ENCODE measurements at regions not wholly inside any gene's neighbourhood (a gene's known extent, or its start where the extent isn't known, plus 50 kb on each side); places are given as distances from the start of the nearest gene placed in this dataset.
"Not testable (repeated sequence)": the region's sequence is repeated elsewhere in the genome, so short reads cannot be mapped to it uniquely, and the experiment has no call there.

DNA sequence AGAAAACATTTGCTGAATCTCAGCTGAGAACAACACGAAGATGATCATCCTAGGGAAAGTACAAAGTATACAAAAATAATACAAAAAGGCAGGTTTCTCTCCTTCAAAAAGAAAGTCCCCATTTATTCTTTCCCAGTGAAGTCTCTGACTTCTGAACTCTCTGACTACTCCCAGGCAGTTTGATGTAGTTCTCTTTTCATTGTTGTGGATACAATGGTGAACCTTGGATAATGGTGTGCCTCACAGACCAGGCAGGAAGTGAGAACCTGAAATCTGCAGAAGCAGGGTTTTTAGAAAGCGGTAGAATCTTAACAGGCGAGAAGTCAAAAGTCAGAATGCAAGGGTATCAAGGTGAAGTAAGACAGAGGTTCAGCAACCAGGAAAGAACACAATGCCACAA, 150.8 kb upstream of the NRP1 start:
- intact Hi-C loops (cut with DNase I, micrococcal nuclease): no loop called here
- no peaks in the 10 kb centered on the region for H3K4me1 ChIP-seq (ENCODE audit: low read depth)
- DNase-seq (no peak), ATAC-seq (no peak)
- H3K9me3 ChIP-seq: no peaks in the 10 kb centered on the region
- H3K36me3 ChIP-seq (ENCODE audit: low read depth): no peaks in the 10 kb centered on the region
- H3K4me3 ChIP-seq: no peak overlapping the region
- TF ChIP-seq, protein P1, sequence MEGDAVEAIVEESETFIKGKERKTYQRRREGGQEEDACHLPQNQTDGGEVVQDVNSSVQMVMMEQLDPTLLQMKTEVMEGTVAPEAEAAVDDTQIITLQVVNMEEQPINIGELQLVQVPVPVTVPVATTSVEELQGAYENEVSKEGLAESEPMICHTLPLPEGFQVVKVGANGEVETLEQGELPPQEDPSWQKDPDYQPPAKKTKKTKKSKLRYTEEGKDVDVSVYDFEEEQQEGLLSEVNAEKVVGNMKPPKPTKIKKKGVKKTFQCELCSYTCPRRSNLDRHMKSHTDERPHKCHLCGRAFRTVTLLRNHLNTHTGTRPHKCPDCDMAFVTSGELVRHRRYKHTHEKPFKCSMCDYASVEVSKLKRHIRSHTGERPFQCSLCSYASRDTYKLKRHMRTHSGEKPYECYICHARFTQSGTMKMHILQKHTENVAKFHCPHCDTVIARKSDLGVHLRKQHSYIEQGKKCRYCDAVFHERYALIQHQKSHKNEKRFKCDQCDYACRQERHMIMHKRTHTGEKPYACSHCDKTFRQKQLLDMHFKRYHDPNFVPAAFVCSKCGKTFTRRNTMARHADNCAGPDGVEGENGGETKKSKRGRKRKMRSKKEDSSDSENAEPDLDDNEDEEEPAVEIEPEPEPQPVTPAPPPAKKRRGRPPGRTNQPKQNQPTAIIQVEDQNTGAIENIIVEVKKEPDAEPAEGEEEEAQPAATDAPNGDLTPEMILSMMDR (IDR thresholded peaks at IDR 0.05): no peak

DNA sequence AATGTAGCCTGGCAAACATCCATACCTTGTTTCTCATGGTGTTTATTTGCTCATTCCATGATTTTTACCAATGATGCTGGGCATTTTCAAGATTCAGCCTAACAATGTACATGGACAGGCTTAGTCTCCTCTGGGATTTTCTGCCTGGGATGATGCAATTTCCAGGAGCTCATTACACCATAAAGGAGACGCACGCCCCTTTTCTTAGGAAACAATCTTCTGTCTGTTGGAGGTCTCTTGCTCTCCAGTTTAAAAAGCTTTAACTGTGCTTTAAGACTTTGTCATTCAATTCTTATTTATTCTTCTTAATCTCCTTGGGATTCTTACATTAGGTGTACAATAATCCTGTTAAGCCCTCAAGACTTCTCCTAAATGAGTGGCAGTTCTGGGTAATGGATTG, 150.3 kb upstream of the NRP1 start:
- Histone ChIP-seq H3K4me1 (ENCODE audit: low read depth) (no peaks in the 10 kb centered on the region), H3K36me3 (ENCODE audit: low read depth) (no peaks in the 10 kb centered on the region), H3K9me3 (no peaks in the 10 kb centered on the region), H3K4me3 (no peak overlapping the region)
- ATAC-seq (no peak), DNase-seq (no peak)
- intact Hi-C loops (cut with DNase I, micrococcal nuclease): no loop called here
- TF ChIP-seq, protein P1 (IDR thresholded peaks at IDR 0.05): no peak

DNA sequence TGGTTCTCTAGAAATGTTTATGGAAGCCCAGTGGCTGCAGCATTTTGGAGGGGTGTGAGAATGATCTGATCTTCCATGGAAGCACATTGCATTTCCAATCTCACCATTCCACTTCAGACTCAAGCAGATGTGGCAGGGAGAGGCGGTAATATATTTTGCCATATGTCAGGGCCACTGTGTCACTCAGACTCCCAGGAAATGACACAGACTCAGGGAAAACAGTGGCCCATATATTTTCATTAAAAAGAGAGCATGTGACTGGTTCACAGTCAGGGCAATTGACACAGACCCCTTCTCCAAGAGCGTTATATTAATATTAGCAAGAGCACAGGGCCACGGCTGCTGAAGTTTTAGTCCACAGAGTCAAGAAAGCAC, 149.3 kb upstream of the NRP1 start:
- no peaks in the 10 kb centered on the region for H3K9me3 ChIP-seq
- H3K4me3 ChIP-seq: no peak overlapping the region
- no peaks in the 10 kb centered on the region for H3K36me3 ChIP-seq (ENCODE audit: low read depth)
- TF ChIP-seq, protein P1 (IDR thresholded peaks at IDR 0.05): no peak
- intact Hi-C loops (cut with DNase I, micrococcal nuclease): no loop called here
- ATAC-seq (no peak), DNase-seq (no peak)
- H3K4me1 ChIP-seq (ENCODE audit: low read depth): no peaks in the 10 kb centered on the region

DNA sequence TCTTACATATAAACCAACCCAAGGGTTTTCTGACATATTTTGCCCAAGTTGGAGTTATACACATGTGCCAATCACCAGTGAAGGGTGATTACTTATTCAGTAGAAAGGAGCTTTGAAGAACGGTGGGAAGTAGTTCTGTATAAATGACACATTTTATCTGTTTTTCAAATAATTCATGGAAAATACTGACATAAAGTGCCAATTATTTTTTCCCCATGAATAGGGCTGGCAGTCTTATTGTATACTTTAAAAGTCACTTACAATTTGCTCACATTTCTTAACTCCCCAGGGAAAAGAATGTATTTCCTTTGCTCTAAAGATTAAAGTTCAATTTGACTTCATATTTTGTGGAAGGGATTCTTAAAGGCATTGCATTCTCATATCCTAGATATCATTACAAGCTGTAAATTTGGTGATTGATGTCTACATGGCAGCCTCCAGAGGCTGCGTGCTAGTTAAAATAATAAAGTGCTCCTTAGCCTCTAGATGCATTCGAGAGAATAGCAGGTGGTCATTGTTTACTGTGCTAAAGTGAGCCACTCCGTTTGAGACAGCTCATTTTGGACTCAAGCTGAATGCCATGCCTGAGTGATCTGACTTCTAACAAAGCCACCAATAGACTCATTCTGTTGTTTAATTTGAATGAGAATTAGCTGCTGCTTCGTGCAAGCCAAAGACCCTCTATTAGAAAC, 148.8 kb upstream of the NRP1 start:
- no peak for DNase-seq
- no peaks in the 10 kb centered on the region for H3K36me3 ChIP-seq (ENCODE audit: low read depth)
- intact Hi-C loops (cut with DNase I, micrococcal nuclease): no loop called here
- no peak for ATAC-seq
- no peaks in the 10 kb centered on the region for H3K9me3 ChIP-seq
- H3K4me1 ChIP-seq (ENCODE audit: low read depth): no peaks in the 10 kb centered on the region
- TF ChIP-seq, protein P1 (IDR thresholded peaks at IDR 0.05): no peak
- H3K4me3 ChIP-seq: no peak overlapping the region

DNA sequence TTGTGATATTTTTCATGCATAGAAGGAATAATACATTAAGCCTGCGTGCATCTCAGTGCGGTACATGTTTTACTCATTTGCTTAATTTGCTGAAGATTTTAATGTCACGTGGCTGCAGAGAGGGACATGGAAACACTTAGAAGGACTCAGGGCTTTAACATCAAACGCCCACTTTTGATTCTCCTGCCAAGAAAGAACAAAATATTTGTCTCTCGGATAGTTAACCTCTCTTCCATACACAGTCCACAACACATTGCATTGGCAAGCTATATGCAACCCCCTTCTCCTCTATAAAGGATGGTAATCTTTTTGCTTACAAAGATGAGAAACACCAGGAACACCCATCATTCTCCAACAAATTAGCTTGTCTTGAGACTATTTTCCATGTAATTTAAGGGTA, 148.0 kb upstream of the NRP1 start:
- Histone ChIP-seq H3K4me1 (ENCODE audit: low read depth) (no peaks in the 10 kb centered on the region), H3K36me3 (ENCODE audit: low read depth) (no peaks in the 10 kb centered on the region), H3K4me3 (no peak overlapping the region), H3K9me3 (no peaks in the 10 kb centered on the region)
- ATAC-seq (no peak), DNase-seq (no peak)
- intact Hi-C loops (cut with DNase I, micrococcal nuclease): no loop called here
- TF ChIP-seq, protein P1 (IDR thresholded peaks at IDR 0.05): no peak

DNA sequence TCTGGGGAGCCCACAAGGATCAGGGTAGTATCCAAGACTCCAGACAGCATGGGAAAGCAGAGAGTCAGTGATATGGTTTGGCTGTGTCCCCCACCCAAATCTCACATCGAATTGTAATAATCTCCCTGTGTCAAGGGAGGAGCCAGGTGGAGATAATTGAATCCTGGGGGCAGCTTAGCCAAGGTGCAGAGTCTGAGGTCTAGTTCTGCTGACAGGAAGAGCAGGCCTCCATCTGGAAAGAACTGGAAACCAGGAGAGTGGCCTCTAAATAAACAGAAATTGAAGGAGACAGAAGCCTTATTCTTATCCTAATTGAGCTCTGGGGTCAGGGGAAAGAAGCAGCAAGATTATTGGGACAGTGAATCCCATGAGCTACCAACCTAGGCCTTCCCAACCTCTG, 146.7 kb upstream of the NRP1 start:
- Histone ChIP-seq H3K36me3 (ENCODE audit: low read depth) (no peaks in the 10 kb centered on the region), H3K4me1 (ENCODE audit: low read depth) (no peaks in the 10 kb centered on the region), H3K4me3 (no peak overlapping the region), H3K9me3 (no peaks in the 10 kb centered on the region)
- intact Hi-C loops (cut with DNase I, micrococcal nuclease): no loop called here
- TF ChIP-seq, protein P1 (IDR thresholded peaks at IDR 0.05): no peak
- DNase-seq (no peak), ATAC-seq (no peak)

DNA sequence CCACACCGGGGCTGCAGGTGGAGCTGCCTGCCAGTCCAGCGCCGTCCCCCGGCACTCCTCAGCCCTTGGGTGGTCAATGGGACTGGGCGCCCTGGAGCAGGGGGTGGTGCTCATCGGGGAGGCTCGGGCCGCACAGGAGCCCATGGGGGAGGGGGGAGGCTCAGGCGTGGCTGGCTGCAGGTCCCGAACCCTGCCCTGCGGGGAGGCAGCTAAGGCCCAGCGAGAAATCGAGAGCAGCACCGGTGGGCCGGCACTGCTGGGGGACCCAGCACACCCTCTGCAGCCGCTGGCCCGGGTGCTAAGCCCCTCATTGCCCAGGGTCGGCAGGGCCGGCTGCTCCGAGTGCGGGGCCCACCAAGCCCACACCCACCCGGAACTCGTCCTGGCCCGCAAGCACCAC, 145.9 kb upstream of the NRP1 start:
- intact Hi-C loops (cut with DNase I, micrococcal nuclease); ATAC-seq; H3K9me3 ChIP-seq; H3K4me3 ChIP-seq; DNase-seq; H3K36me3 ChIP-seq (ENCODE audit: low read depth); H3K4me1 ChIP-seq (ENCODE audit: low read depth): not testable (repeated sequence)

Data from mucosa of descending colon (tissue), 3 donors.